H1 (cell line): ENCODE measurements at regions not wholly inside any gene's neighbourhood (a gene's known extent, or its start where the extent isn't known, plus 50 kb on each side); places are given as distances from the start of the nearest gene placed in this dataset.

Experiments
- CTCF ChIP-seq, 3 experiments: IDR thresholded peaks; 1 replicate in 2 of 3; 2 replicates in 1 of 3; pipeline versions ENCODE4 v1.5.1 to v1.6.1; 2011; ENCODE audit warnings: low read length in 3 of 3, mild to moderate bottlenecking in 3 of 3, inconsistent platforms in 2 of 3, low read depth in 1 of 3, moderate library complexity in 1 of 3; ENCODE audit not compliant: insufficient read depth in 1 of 3; ENCODE audit errors: control extremely low read depth in 1 of 3
- E2F6 ChIP-seq: IDR thresholded peaks from 2 replicates; pipeline ENCODE4 v1.6.1; 2012; ENCODE audit warnings: inconsistent platforms
- EGR1 ChIP-seq: IDR thresholded peaks from 2 replicates; pipeline ENCODE4 v1.6.1; 2011; ENCODE audit warnings: low read depth, low read length, borderline replicate concordance
- EZH2 ChIP-seq: fragments of 200-600 bp; sonication (generic); IDR thresholded peaks from 2 replicates; pipeline ENCODE4 v1.7.1; 2012; ENCODE audit warnings: low read depth, mild to moderate bottlenecking, moderate library complexity, low read length, inconsistent platforms; ENCODE audit not compliant: severe bottlenecking
- POLR2AphosphoS5 ChIP-seq: IDR thresholded peaks from 2 replicates; pipeline ENCODE4 v1.6.1; 2011; ENCODE audit warnings: low read depth, low read length
- TEAD4 ChIP-seq: IDR thresholded peaks from 2 replicates; pipeline ENCODE4 v1.6.1; 2012; ENCODE audit warnings: low read depth, low read length, inconsistent platforms, mixed read lengths

- TF ChIP-seq CTCF (IDR thresholded peaks at IDR 0.05; ENCODE audit: control extremely low read depth in 1 of 3, insufficient read depth in 1 of 3, low read depth in 1 of 3, low read length in 3 of 3): no peak
- TF ChIP-seq TEAD4: no peak
- no peak for TF ChIP-seq EGR1
- no peak for TF ChIP-seq E2F6
- no peak for TF ChIP-seq EZH2
- no peak for TF ChIP-seq POLR2AphosphoS5
Observed at GRCh38 chr7:142434666-142435167, 176.9 kb upstream of the PRSS58 start.
